Activated T-helper 2 cell treated with anti-CD3 and anti-CD28 coated beads, Interferon-gamma antibody, Interleukin-2, Interleukin-4, amounts not matched to agents 10 μg/mL and 5 μg/mL and 100 μg/mL, durations not matched to agents 14 hours and 24 hours and 36 hours (primary cell): ENCODE measurements at regions not wholly inside any gene's neighbourhood (a gene's known extent, or its start where the extent isn't known, plus 50 kb on each side); places are given as distances from the start of the nearest gene placed in this dataset.
"Not testable (repeated sequence)": the region's sequence is repeated elsewhere in the genome, so short reads cannot be mapped to it uniquely, and the experiment has no call there.

Experiments
- DNase-seq: peaks from one replicate; pipeline ENCODE4 v3.0.0; 2021; ENCODE audit warnings: low spot score
- H3K27ac Mint-ChIP-seq: one replicate; pipeline ENCODE4 v1.8.0; 2021; ENCODE audit warnings: mixed read lengths
- H3K27me3 Mint-ChIP-seq: one replicate; pipeline ENCODE4 v1.8.0; 2021; ENCODE audit warnings: low read depth, mixed read lengths
- H3K36me3 Mint-ChIP-seq: one replicate; pipeline ENCODE4 v1.8.0; 2021; ENCODE audit warnings: low read depth, mixed read lengths
- H3K4me1 Mint-ChIP-seq: one replicate; pipeline ENCODE4 v1.8.0; 2021; ENCODE audit warnings: low read depth, mixed read lengths
- H3K4me3 Mint-ChIP-seq: one replicate; pipeline ENCODE4 v1.8.0; 2021; ENCODE audit warnings: low read depth, mild to moderate bottlenecking, moderate library complexity, mixed read lengths
- H3K9me3 Mint-ChIP-seq: one replicate; pipeline ENCODE4 v1.8.0; 2021; ENCODE audit warnings: mixed read lengths
- intact Hi-C: fragments of 100-400 bp; cut with micrococcal nuclease; formaldehyde crosslinking; loops from one replicate; pipeline ENCODE4 v1.15.1; 2023

GRCh38 chr22:47615051-47615450 is 852.6 kb downstream of the TBC1D22A start:
- Mint-ChIP-seq H3K4me3 (no peak overlapping the region), H3K27ac (no peak overlapping the region), H3K27me3 (no peaks in the 10 kb centered on the region), H3K36me3 (no peaks in the 10 kb centered on the region), H3K4me1 (no peaks in the 10 kb centered on the region), H3K9me3 (no peaks in the 10 kb centered on the region)
- no peak for DNase-seq
- intact Hi-C loops: no loop called here

- Mint-ChIP-seq H3K27me3 (no peaks in the 10 kb centered on the region), H3K36me3 (no peaks in the 10 kb centered on the region), H3K4me1 (no peaks in the 10 kb centered on the region), H3K9me3 (no peaks in the 10 kb centered on the region), H3K27ac (no peak overlapping the region), H3K4me3 (no peak overlapping the region)
- intact Hi-C loops: no loop called here
- DNase-seq: no peak
Observed at GRCh38 chr22:47613606-47614350, 851.3 kb downstream of the TBC1D22A start.

- H3K27ac Mint-ChIP-seq, intact Hi-C loops, H3K36me3 Mint-ChIP-seq, DNase-seq, H3K27me3 Mint-ChIP-seq, H3K9me3 Mint-ChIP-seq, H3K4me1 Mint-ChIP-seq, H3K4me3 Mint-ChIP-seq: not testable (repeated sequence)
Observed at GRCh38 chr22:47613181-47613580, 850.7 kb downstream of the TBC1D22A start.

GRCh38 chr22:47612311-47612910 is 850.0 kb downstream of the TBC1D22A start:
- Mint-ChIP-seq H3K4me1 (no peaks in the 10 kb centered on the region), H3K27ac (no peak overlapping the region), H3K36me3 (no peaks in the 10 kb centered on the region), H3K4me3 (no peak overlapping the region), H3K27me3 (no peaks in the 10 kb centered on the region), H3K9me3 (no peaks in the 10 kb centered on the region)
- intact Hi-C loops: no loop called here
- no peak for DNase-seq

- no peaks in the 10 kb centered on the region for H3K9me3 Mint-ChIP-seq
- intact Hi-C loops: no loop called here
- H3K4me3 Mint-ChIP-seq: no peak overlapping the region
- H3K36me3 Mint-ChIP-seq: no peaks in the 10 kb centered on the region
- H3K4me1 Mint-ChIP-seq: no peaks in the 10 kb centered on the region
- no peak for DNase-seq
- H3K27me3 Mint-ChIP-seq: no peaks in the 10 kb centered on the region
- H3K27ac Mint-ChIP-seq: no peak overlapping the region
Observed at GRCh38 chr22:47610764-47611163, 848.3 kb downstream of the TBC1D22A start.

- Mint-ChIP-seq H3K4me3 (no peak overlapping the region), H3K9me3 (no peaks in the 10 kb centered on the region), H3K27ac (no peak overlapping the region), H3K27me3 (no peaks in the 10 kb centered on the region), H3K36me3 (no peaks in the 10 kb centered on the region), H3K4me1 (no peaks in the 10 kb centered on the region)
- no peak for DNase-seq
- intact Hi-C loops: no loop called here
Observed at GRCh38 chr22:47610281-47610680, 847.8 kb downstream of the TBC1D22A start.

GRCh38 chr22:47609653-47610052 is 847.2 kb downstream of the TBC1D22A start:
- intact Hi-C loops: no loop called here
- no peaks in the 10 kb centered on the region for H3K36me3 Mint-ChIP-seq
- DNase-seq: no peak
- no peaks in the 10 kb centered on the region for H3K4me1 Mint-ChIP-seq
- no peak overlapping the region for H3K27ac Mint-ChIP-seq
- no peaks in the 10 kb centered on the region for H3K27me3 Mint-ChIP-seq
- no peaks in the 10 kb centered on the region for H3K9me3 Mint-ChIP-seq
- no peak overlapping the region for H3K4me3 Mint-ChIP-seq

GRCh38 chr22:47608421-47608820 is 846.0 kb downstream of the TBC1D22A start:
- H3K27me3 Mint-ChIP-seq: no peaks in the 10 kb centered on the region
- DNase-seq: no peak
- H3K4me3 Mint-ChIP-seq: no peak overlapping the region
- H3K27ac Mint-ChIP-seq: no peak overlapping the region
- intact Hi-C loops: no loop called here
- H3K9me3 Mint-ChIP-seq: no peaks in the 10 kb centered on the region
- H3K4me1 Mint-ChIP-seq: no peaks in the 10 kb centered on the region
- H3K36me3 Mint-ChIP-seq: no peaks in the 10 kb centered on the region

- H3K27me3 Mint-ChIP-seq: no peaks in the 10 kb centered on the region
- H3K27ac Mint-ChIP-seq: no peak overlapping the region
- no peaks in the 10 kb centered on the region for H3K9me3 Mint-ChIP-seq
- H3K4me1 Mint-ChIP-seq: no peaks in the 10 kb centered on the region
- no peak overlapping the region for H3K4me3 Mint-ChIP-seq
- no peaks in the 10 kb centered on the region for H3K36me3 Mint-ChIP-seq
- intact Hi-C loops: no loop called here
- no peak for DNase-seq
Observed at GRCh38 chr22:47607486-47607885, 845.0 kb downstream of the TBC1D22A start.

GRCh38 chr22:47606426-47606825 is 844.0 kb downstream of the TBC1D22A start:
- H3K9me3 Mint-ChIP-seq: no peaks in the 10 kb centered on the region
- no peaks in the 10 kb centered on the region for H3K4me1 Mint-ChIP-seq
- no peaks in the 10 kb centered on the region for H3K36me3 Mint-ChIP-seq
- H3K4me3 Mint-ChIP-seq: no peak overlapping the region
- H3K27me3 Mint-ChIP-seq: no peaks in the 10 kb centered on the region
- no peak for DNase-seq
- no peak overlapping the region for H3K27ac Mint-ChIP-seq
- intact Hi-C loops: no loop called here

- DNase-seq: no peak
- H3K4me1 Mint-ChIP-seq: no peaks in the 10 kb centered on the region
- H3K27me3 Mint-ChIP-seq: no peaks in the 10 kb centered on the region
Observed at GRCh38 chr22:47605886-47606285, 843.4 kb downstream of the TBC1D22A start.

GRCh38 chr22:47605441-47605840 is 843.0 kb downstream of the TBC1D22A start:
- H3K27me3 Mint-ChIP-seq: no peaks in the 10 kb centered on the region
- intact Hi-C loops: no loop called here
- no peaks in the 10 kb centered on the region for H3K4me1 Mint-ChIP-seq
- H3K27ac Mint-ChIP-seq: no peak overlapping the region
- H3K4me3 Mint-ChIP-seq: no peak overlapping the region
- H3K36me3 Mint-ChIP-seq: no peaks in the 10 kb centered on the region
- no peak for DNase-seq
- H3K9me3 Mint-ChIP-seq: no peaks in the 10 kb centered on the region

More at GRCh38 chr22:47605886-47606285, 843.4 kb downstream of the TBC1D22A start:
- Mint-ChIP-seq H3K27ac (no peak overlapping the region), H3K4me3 (no peak overlapping the region), H3K36me3 (no peaks in the 10 kb centered on the region), H3K9me3 (no peaks in the 10 kb centered on the region)
- intact Hi-C loops: no loop called here

- DNase-seq: no peak
- H3K4me3 Mint-ChIP-seq: no peak overlapping the region
- H3K9me3 Mint-ChIP-seq: no peaks in the 10 kb centered on the region
- intact Hi-C loops: no loop called here
- H3K27ac Mint-ChIP-seq: no peak overlapping the region
- H3K27me3 Mint-ChIP-seq: no peaks in the 10 kb centered on the region
- H3K36me3 Mint-ChIP-seq: no peaks in the 10 kb centered on the region
- H3K4me1 Mint-ChIP-seq: no peaks in the 10 kb centered on the region
Observed at GRCh38 chr22:47604563-47604962, 842.1 kb downstream of the TBC1D22A start.
